Adrenal gland (tissue), 9 donors: ENCODE measurements at regions not wholly inside any gene's neighbourhood (a gene's known extent, or its start where the extent isn't known, plus 50 kb on each side); places are given as distances from the start of the nearest gene placed in this dataset.

ENCODE experiments used
- DNase-seq, 7 donors: peaks; one replicate each; pipeline ENCODE4 v3.0.0-alpha.2; 2019 to 2020
- H3K27ac ChIP-seq, 5 donors: fragments of 200-600 bp; sonication (generic) in 4 of 5; 1 replicate in 3 of 5; 2 replicates in 2 of 5; pipeline versions ENCODE4 v1.5.1 to v1.8.0; 2016 to 2020; ENCODE audit warnings: mild to moderate bottlenecking in 1 of 5
- H3K27me3 ChIP-seq: fragments of 200-600 bp; 2 replicates; pipeline ENCODE4 v1.8.0; 2021
- H3K36me3 ChIP-seq, 2 donors: fragments of 200-600 bp; replicated peaks in 1 of 2; 1 replicate in 1 of 2; 2 replicates in 1 of 2; pipeline versions ENCODE4 v1.5.1 to v1.8.0; 2018 to 2022
- H3K4me1 ChIP-seq, 2 donors: fragments of 200-600 bp; replicated peaks in 1 of 2; 1 replicate in 1 of 2; 2 replicates in 1 of 2; pipeline versions ENCODE4 v1.5.1 to v1.8.0; 2018 to 2021
- H3K4me3 ChIP-seq, 4 donors: fragments of 200-600 bp; sonication (generic) in 3 of 4; one replicate each; pipeline ENCODE4 v1.5.1; 2016 to 2018
- H3K9me3 ChIP-seq, 3 donors: fragments of 200-600 bp; sonication (generic) in 1 of 3; replicated peaks in 1 of 3; 1 replicate in 2 of 3; 2 replicates in 1 of 3; pipeline versions ENCODE4 v1.5.1 to v1.8.0; 2016 to 2021
- CTCF ChIP-seq, 6 experiments: fragments of 450-650 bp in 4 of 6; fragments of 200-600 bp in 2 of 6; sonication (generic) in 1 of 6; IDR thresholded peaks; 1 replicate in 5 of 6; 2 replicates in 1 of 6; pipeline versions ENCODE4 v1.5.1 to v1.8.0; 2016 to 2021; ENCODE audit warnings: antibody characterized with exemption in 6 of 6, mild to moderate bottlenecking in 2 of 6, moderate library complexity in 1 of 6
- POLR2A ChIP-seq, 2 donors: fragments of 450-650 bp; IDR thresholded peaks; one replicate each; pipeline ENCODE4 v1.6.1; 2017; ENCODE audit warnings: antibody characterized with exemption in 2 of 2, mild to moderate bottlenecking in 2 of 2, moderate library complexity in 1 of 2
- WGBS, 4 donors: extraction: QIAGEN DNeasy Blood & Tissue Kit in 2 of 4; methylation state at CpG; one replicate each; pipeline versions ENCODE4 v1.1.5 to v1.1.7; 2013 to 2017; 5-methylcytosine and 5-hydroxymethylcytosine counted together
- intact Hi-C, 2 donors: fragments of 100-400 bp; cut with DNase I; formaldehyde crosslinking; loops; one replicate each; pipeline versions ENCODE4 v1.14.1 to v1.15.0; 2022 to 2023
- donor health status: healthy with polysubstance abuse.
- donor health status: Bipolar disorder and iron deficiency.
- donor health status: DM: yes; HTN: yes; CAD: no.
- donor health status: DM: no; HTN: no; CAD: no.
- donor health status: DM: no; HTN: no; CAD: no.

- Histone ChIP-seq H3K36me3 (no peaks in the 10 kb centered on the region), H3K27ac (no peak overlapping the region), H3K4me3 (no peak overlapping the region), H3K27me3 (no peaks in the 10 kb centered on the region), H3K4me1 (peaks cover 0 to 3% of the 10 kb centered on the region in 2 donors), H3K9me3 (no peaks in the 10 kb centered on the region)
- peak in 1 of 7 donors; percentile 21 for DNase-seq
- intact Hi-C loops, result no loop called here
- TF ChIP-seq POLR2A (IDR thresholded peaks at IDR 0.05) (no peak), CTCF (IDR thresholded peaks at IDR 0.05) (no peak)
- 54 to 65% (median 62%) methylated on average over 3 of the region's 3 CpGs for WGBS, 4 donors
These were observed 501.6 kb upstream of the PSMD7 start for GRCh38 chr16:73794994-73795393.

DNA sequence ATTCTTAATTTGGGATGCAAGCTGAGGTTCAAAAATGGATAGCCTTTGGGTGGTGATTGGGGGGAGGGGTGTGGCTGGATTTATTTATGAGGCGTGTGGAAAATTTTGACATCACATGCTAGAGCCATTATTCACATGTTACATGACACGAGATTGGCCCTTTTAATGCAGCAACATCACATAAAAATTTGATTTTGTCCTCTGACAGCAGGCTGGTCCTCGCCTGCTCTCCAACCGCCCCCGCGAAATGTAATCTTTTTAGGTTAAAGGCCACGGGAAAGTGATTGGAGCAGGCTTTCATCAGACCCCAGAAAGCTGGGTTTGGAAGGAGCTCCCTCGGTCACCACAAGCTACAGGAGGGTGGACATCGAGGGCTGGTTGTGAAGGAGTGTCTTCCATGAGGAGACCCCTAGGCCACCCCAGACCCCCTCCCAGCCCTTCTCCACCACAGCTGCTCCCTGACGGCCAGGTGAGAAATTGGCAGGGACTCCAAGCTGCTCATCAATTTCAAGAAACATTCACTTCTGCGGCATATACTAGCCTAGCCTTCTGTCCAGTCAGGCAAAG lies 502.7 kb upstream of the PSMD7 start:
- Histone ChIP-seq H3K36me3 (no peaks in the 10 kb centered on the region), H3K4me3 (no peak overlapping the region), H3K27me3 (no peaks in the 10 kb centered on the region), H3K27ac (no peak overlapping the region), H3K4me1 (peaks cover 0 to 3% of the 10 kb centered on the region in 2 donors), H3K9me3 (no peaks in the 10 kb centered on the region)
- 57 to 71% (median 68%) methylated on average over 11 of the region's 11 CpGs for WGBS, 4 donors
- DNase-seq, result no peak
- TF ChIP-seq CTCF (IDR thresholded peaks at IDR 0.05) (no peak), POLR2A (IDR thresholded peaks at IDR 0.05) (no peak)
- intact Hi-C loops, result no loop called here

DNA sequence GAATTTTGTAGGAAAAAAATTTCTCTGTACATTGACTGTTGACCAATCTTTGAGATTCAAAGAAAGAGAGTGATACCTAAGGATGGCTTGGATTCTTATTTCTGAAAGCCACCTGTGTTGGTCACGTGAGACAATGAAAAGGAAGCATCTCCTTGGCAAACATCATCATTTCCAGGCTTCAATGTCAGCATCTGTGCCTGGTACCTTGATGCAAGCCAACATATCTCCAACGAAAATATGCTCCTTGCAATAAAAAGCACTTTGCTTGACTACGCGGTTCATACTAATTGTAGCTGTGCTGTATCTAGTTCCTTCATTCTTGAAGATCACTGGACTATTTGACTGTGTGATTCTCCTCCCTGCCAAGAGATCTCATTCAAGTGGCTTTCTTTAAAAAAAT lies 503.4 kb upstream of the PSMD7 start:
- H3K27ac ChIP-seq, result no peak overlapping the region
- TF ChIP-seq CTCF (IDR thresholded peaks at IDR 0.05) (no peak), POLR2A (IDR thresholded peaks at IDR 0.05) (no peak)

GRCh38 chr16:73792199-73793020 lies 504.2 kb upstream of the PSMD7 start:
- no peak overlapping the region for H3K27ac ChIP-seq
- 59 to 67% (median 64%) methylated on average over 15 of the region's 15 CpGs for WGBS, 4 donors
- intact Hi-C loops, result no loop called here

More for the DNA sequence above, 503.4 kb upstream of the PSMD7 start:
- Histone ChIP-seq H3K4me1 (peaks cover 0 to 3% of the 10 kb centered on the region in 2 donors), H3K27me3 (no peaks in the 10 kb centered on the region), H3K36me3 (no peaks in the 10 kb centered on the region), H3K4me3 (no peak overlapping the region), H3K9me3 (no peaks in the 10 kb centered on the region)
- DNase-seq, result no peak
- intact Hi-C loops, result no loop called here
- 61 to 69% (median 66%) methylated on average over 4 of the region's 4 CpGs for WGBS, 4 donors

More at GRCh38 chr16:73792199-73793020, 504.2 kb upstream of the PSMD7 start:
- no peak overlapping the region for H3K4me3 ChIP-seq
- H3K27me3 ChIP-seq, result no peaks in the 10 kb centered on the region
- no peaks in the 10 kb centered on the region for H3K36me3 ChIP-seq
- TF ChIP-seq CTCF (IDR thresholded peaks at IDR 0.05) (no peak), POLR2A (IDR thresholded peaks at IDR 0.05) (no peak)
- H3K9me3 ChIP-seq, result no peaks in the 10 kb centered on the region
- DNase-seq, result no peak
- H3K4me1 ChIP-seq, result peaks cover 0 to 3% of the 10 kb centered on the region in 2 donors
